CD14-positive monocyte (primary cell): ENCODE measurements at regions not wholly inside any gene's neighbourhood (a gene's known extent, or its start where the extent isn't known, plus 50 kb on each side); places are given as distances from the start of the nearest gene placed in this dataset.

Experiments
- DNase-seq, 3 donors: peaks; one replicate each; pipeline ENCODE4 v3.0.0-alpha.2; 2011 to 2022
- H2AFZ ChIP-seq: 2 replicates; pipeline ENCODE4 v1.6.0; 2012; ENCODE audit warnings: mild to moderate bottlenecking, low read depth, low read length, inconsistent platforms; ENCODE audit not compliant: insufficient read depth, poor library complexity, severe bottlenecking
- H3K27ac ChIP-seq, 2 donors: 1 replicate in 1 of 2; 2 replicates in 1 of 2; pipeline ENCODE4 v1.5.1; 2012 to 2013; ENCODE audit warnings: low read length in 2 of 2, control low read depth in 1 of 2, inconsistent platforms in 1 of 2, low read depth in 1 of 2, mild to moderate bottlenecking in 1 of 2
- H3K27me3 ChIP-seq, 2 donors: one replicate each; pipeline versions ENCODE4 v1.6.0 to v1.6.1; 2011 to 2013; ENCODE audit warnings: low read length in 2 of 2; ENCODE audit not compliant: control insufficient read depth in 2 of 2, insufficient read depth in 2 of 2
- H3K36me3 ChIP-seq, 2 donors: replicated peaks in 1 of 2; 1 replicate in 1 of 2; 2 replicates in 1 of 2; pipeline versions ENCODE4 v1.5.1 to v1.6.1; 2012 to 2013; ENCODE audit warnings: low read length in 2 of 2, control low read depth in 1 of 2, inconsistent platforms in 1 of 2, mild to moderate bottlenecking in 1 of 2; ENCODE audit not compliant: insufficient read depth in 2 of 2, control insufficient read depth in 1 of 2
- H3K4me1 ChIP-seq, 2 donors: 1 replicate in 1 of 2; 2 replicates in 1 of 2; pipeline versions ENCODE4 v1.5.1 to v1.6.1; 2012 to 2013; ENCODE audit warnings: low read length in 2 of 2, control low read depth in 1 of 2, inconsistent platforms in 1 of 2, mild to moderate bottlenecking in 1 of 2, moderate library complexity in 1 of 2; ENCODE audit not compliant: insufficient read depth in 2 of 2, control insufficient read depth in 1 of 2
- H3K4me2 ChIP-seq: replicated peaks from 2 replicates; pipeline ENCODE3; 2012; ENCODE audit warnings: low read length, moderate library complexity, mild to moderate bottlenecking; ENCODE audit not compliant: poor library complexity, severe bottlenecking; ENCODE audit errors: extremely low read depth
- H3K4me3 ChIP-seq, 3 experiments: fragments of 200-600 bp in 1 of 3; sonication (generic) in 1 of 3; replicated peaks in 1 of 3; 1 replicate in 2 of 3; 2 replicates in 1 of 3; pipeline ENCODE4 v1.5.1; 2011 to 2013; ENCODE audit warnings: low read length in 3 of 3, mild to moderate bottlenecking in 3 of 3, control low read depth in 2 of 3, low read depth in 2 of 3, inconsistent platforms in 1 of 3, moderate library complexity in 1 of 3
- H3K79me2 ChIP-seq: 2 replicates; pipeline ENCODE4 v1.6.0; 2012; ENCODE audit warnings: mild to moderate bottlenecking, control low read depth, inconsistent platforms, low read length, moderate library complexity; ENCODE audit not compliant: insufficient read depth
- H3K9ac ChIP-seq: 2 replicates; pipeline ENCODE4 v1.6.0; 2017; ENCODE audit warnings: low read length, mild to moderate bottlenecking; ENCODE audit not compliant: insufficient read depth, poor library complexity, severe bottlenecking
- H3K9me3 ChIP-seq, 2 donors: replicated peaks in 1 of 2; 1 replicate in 1 of 2; 2 replicates in 1 of 2; pipeline versions ENCODE4 v1.5.1 to v1.6.1; 2012 to 2013; ENCODE audit warnings: low read length in 2 of 2, control low read depth in 1 of 2; ENCODE audit not compliant: control insufficient read depth in 1 of 2, insufficient read depth in 1 of 2
- H4K20me1 ChIP-seq: 2 replicates; pipeline ENCODE4 v1.6.0; 2012; ENCODE audit warnings: mild to moderate bottlenecking, low read length, control low read depth, moderate library complexity; ENCODE audit not compliant: insufficient read depth
- H3K27ac Mint-ChIP-seq, 7 donors: one replicate each; pipeline ENCODE4 v1.8.0; 2020; ENCODE audit warnings: mild to moderate bottlenecking in 7 of 7, mixed read lengths in 7 of 7, moderate library complexity in 6 of 7, inconsistent platforms in 2 of 7
- H3K27me3 Mint-ChIP-seq, 3 donors: one replicate each; pipeline ENCODE4 v1.8.0; 2021 to 2022; ENCODE audit warnings: low read depth in 3 of 3, mild to moderate bottlenecking in 3 of 3, mixed read lengths in 3 of 3, moderate library complexity in 3 of 3, inconsistent platforms in 1 of 3
- H3K36me3 Mint-ChIP-seq, 2 donors: one replicate each; pipeline ENCODE4 v1.8.0; 2020; ENCODE audit warnings: mixed read lengths in 2 of 2, inconsistent platforms in 1 of 2, mild to moderate bottlenecking in 1 of 2
- H3K4me1 Mint-ChIP-seq: one replicate; pipeline ENCODE4 v1.8.0; 2020; ENCODE audit warnings: mild to moderate bottlenecking, mixed read lengths
- H3K4me3 Mint-ChIP-seq, 2 donors: one replicate each; pipeline ENCODE4 v1.8.0; 2020; ENCODE audit warnings: mild to moderate bottlenecking in 2 of 2, mixed read lengths in 2 of 2, moderate library complexity in 1 of 2
- H3K9me3 Mint-ChIP-seq, 7 donors: one replicate each; pipeline ENCODE4 v1.8.0; 2020 to 2022; ENCODE audit warnings: mixed read lengths in 7 of 7, mild to moderate bottlenecking in 6 of 7, moderate library complexity in 6 of 7, inconsistent platforms in 2 of 7
- CTCF ChIP-seq: fragments of 200-600 bp; IDR thresholded peaks from one replicate; pipeline ENCODE4 v1.8.0; 2022; ENCODE audit warnings: antibody characterized with exemption, mild to moderate bottlenecking
- WGBS: methylation state at CpG from one replicate; pipeline ENCODE4 v1.1.5; 2013; ENCODE audit warnings: missing lambda C conversion rate; ENCODE audit not compliant: insufficient coverage; 5-methylcytosine and 5-hydroxymethylcytosine counted together
- intact Hi-C, 2 donors: fragments of 100-400 bp; cut with micrococcal nuclease; formaldehyde crosslinking; loops; one replicate each; pipeline versions ENCODE4 v1.15.0 to v1.15.1; 2023

DNA sequence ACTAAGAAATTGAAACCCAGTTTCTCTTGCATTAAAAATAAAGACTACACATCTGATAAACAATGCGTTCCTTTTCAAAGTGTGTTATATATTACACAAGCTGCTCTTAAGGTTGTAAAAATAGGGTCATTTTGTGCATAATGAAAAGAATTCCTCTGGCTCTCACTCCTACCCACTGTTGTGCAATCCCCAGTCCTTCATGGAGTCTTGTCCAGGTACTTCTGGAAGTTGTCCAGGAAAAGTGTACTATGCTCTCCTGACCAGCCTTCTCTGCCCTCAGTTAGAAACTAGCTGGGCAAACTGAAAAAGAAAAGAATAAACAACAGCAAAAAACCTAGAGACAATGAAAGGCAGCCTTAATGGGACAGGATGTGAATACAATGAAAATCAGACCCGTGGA is 345.5 kb upstream of the PAPPA start:
- H3K27ac Mint-ChIP-seq, result no peak overlapping the region
- H3K4me1 ChIP-seq, result no peaks in the 10 kb centered on the region
- DNase-seq, result no peak
- H3K4me1 Mint-ChIP-seq, result no peaks in the 10 kb centered on the region
- no peak overlapping the region for H2AFZ ChIP-seq
- H3K9me3 ChIP-seq, result peaks cover 0 to 2% of the 10 kb centered on the region in 2 donors
- no peaks in the 10 kb centered on the region for H3K36me3 ChIP-seq
- H3K9me3 Mint-ChIP-seq, result peaks cover 0 to 11% (median 3%) of the 10 kb centered on the region in 7 donors
- 40% methylated on average over 1 of the region's 2 CpGs for WGBS
- H3K4me3 Mint-ChIP-seq, result no peak overlapping the region
- H3K27me3 ChIP-seq, result no peaks in the 10 kb centered on the region
- no peaks in the 10 kb centered on the region for H3K27me3 Mint-ChIP-seq
- H3K4me3 ChIP-seq, result no peak overlapping the region
- TF ChIP-seq CTCF, result no peak
- intact Hi-C loops, result no loop called here
- no peaks in the 10 kb centered on the region for H3K36me3 Mint-ChIP-seq
- H4K20me1 ChIP-seq, result no peaks in the 10 kb centered on the region
- H3K9ac ChIP-seq, result no peak overlapping the region
- H3K79me2 ChIP-seq, result no peaks in the 10 kb centered on the region
- H3K27ac ChIP-seq, result no peak overlapping the region
- no peak overlapping the region for H3K4me2 ChIP-seq

GRCh38 chr9:115808695-115809094 is 344.9 kb upstream of the PAPPA start:
- H3K4me3 ChIP-seq, result no peak overlapping the region
- Mint-ChIP-seq H3K9me3 (peaks cover 0 to 11% (median 3%) of the 10 kb centered on the region in 7 donors), H3K27me3 (no peaks in the 10 kb centered on the region), H3K36me3 (no peaks in the 10 kb centered on the region), H3K27ac (no peak overlapping the region), H3K4me1 (no peaks in the 10 kb centered on the region), H3K4me3 (no peak overlapping the region)
- no peaks in the 10 kb centered on the region for H4K20me1 ChIP-seq
- H3K79me2 ChIP-seq, result no peaks in the 10 kb centered on the region
- peaks cover 0 to 2% of the 10 kb centered on the region in 2 donors for H3K9me3 ChIP-seq
- no peaks in the 10 kb centered on the region for H3K36me3 ChIP-seq
- no peaks in the 10 kb centered on the region for H3K27me3 ChIP-seq
- no peak overlapping the region for H2AFZ ChIP-seq
- intact Hi-C loops, result no loop called here
- DNase-seq, result no peak
- no CpG with 5 or more reads among the region's 5 CpGs for WGBS
- H3K27ac ChIP-seq, result no peak overlapping the region
- H3K4me2 ChIP-seq, result no peak overlapping the region
- no peak for TF ChIP-seq CTCF
- H3K4me1 ChIP-seq, result no peaks in the 10 kb centered on the region
- no peak overlapping the region for H3K9ac ChIP-seq
